GM13976 (cell line): ENCODE measurements at regions not wholly inside any gene's neighbourhood (a gene's known extent, or its start where the extent isn't known, plus 50 kb on each side); places are given as distances from the start of the nearest gene placed in this dataset.
"Not testable (repeated sequence)": the region's sequence is repeated elsewhere in the genome, so short reads cannot be mapped to it uniquely, and the experiment has no call there.

Source experiments
- DNase-seq: peaks from one replicate; pipeline ENCODE4 v3.0.0; 2012; ENCODE audit warnings: low spot score
- CTCF ChIP-seq: IDR thresholded peaks from 2 replicates; pipeline ENCODE4 v1.5.1; 2012; ENCODE audit warnings: borderline replicate concordance, mild to moderate bottlenecking; ENCODE audit not compliant: insufficient read depth; ENCODE audit errors: extremely low read depth, missing control alignments, control extremely low read depth
- in situ Hi-C: fragments of 300-500 bp; cut with MboI; formaldehyde crosslinking; loops from one replicate; pipeline ENCODE4 v1.12.0; 2022; ENCODE audit warnings: low sequenced_read_pairs, mixed read lengths, inconsistent platforms; ENCODE audit not compliant: unreplicated experiment

GRCh38 chr2:44084850-44085249, 83.8 kb upstream of the PPM1B start:
- no peak for DNase-seq
- in situ Hi-C loops = loop anchor here (25.0 kb wide), 1 partner anchor 152 kb away; no protein-coding TSS in a partner anchor
- TF ChIP-seq CTCF = no peak

- in situ Hi-C loops = loop anchor here (25.0 kb wide), 1 partner anchor 151 kb away; no protein-coding TSS in a partner anchor
- no peak for TF ChIP-seq CTCF
- no peak for DNase-seq
Observed at GRCh38 chr2:44086629-44087028, 82.0 kb upstream of the PPM1B start.

GRCh38 chr2:44087036-44087713, 81.5 kb upstream of the PPM1B start:
- in situ Hi-C loops = loop anchor here (25.0 kb wide), 1 partner anchor 150 kb away; no protein-coding TSS in a partner anchor
- peak; percentile 89 for TF ChIP-seq CTCF
- peak; percentile 85 for DNase-seq

- in situ Hi-C loops = loop anchor here (25.0 kb wide), 1 partner anchor 150 kb away; no protein-coding TSS in a partner anchor
- no peak for DNase-seq
- TF ChIP-seq CTCF = no peak
Observed at GRCh38 chr2:44087714-44088092, 81.0 kb upstream of the PPM1B start.

GRCh38 chr2:44092519-44092918, 76.2 kb upstream of the PPM1B start:
- not testable (repeated sequence) for DNase-seq
- in situ Hi-C loops = loop anchor here (25.0 kb wide), 1 partner anchor 145 kb away; no protein-coding TSS in a partner anchor

- no peak for TF ChIP-seq CTCF
- no peak for DNase-seq
- in situ Hi-C loops = loop anchor here (25.0 kb wide), 1 partner anchor 143 kb away; no protein-coding TSS in a partner anchor
Observed at GRCh38 chr2:44093970-44094369, 74.7 kb upstream of the PPM1B start.

- no peak for TF ChIP-seq CTCF
- no peak for DNase-seq
- in situ Hi-C loops = loop anchor here (25.0 kb wide), 1 partner anchor 140 kb away; no protein-coding TSS in a partner anchor
Observed at GRCh38 chr2:44097322-44097907, 71.3 kb upstream of the PPM1B start.
